Mammary epithelial cell (primary cell): ENCODE measurements at regions not wholly inside any gene's neighbourhood (a gene's known extent, or its start where the extent isn't known, plus 50 kb on each side); places are given as distances from the start of the nearest gene placed in this dataset.

Experiments
- CTCF ChIP-seq, 2 donors: IDR thresholded peaks in 1 of 2; conservative IDR thresholded peaks in 1 of 2; 2 replicates each; pipeline ENCODE4 v1.5.1; 2011 to 2012; ENCODE audit warnings: inconsistent platforms in 2 of 2, low read length in 2 of 2, mild to moderate bottlenecking in 2 of 2, control low read depth in 1 of 2, low read depth in 1 of 2; ENCODE audit not compliant: insufficient read depth in 1 of 2; ENCODE audit errors: extremely low read depth in 1 of 2
- EZH2 ChIP-seq: IDR thresholded peaks from 2 replicates; pipeline ENCODE4 v1.6.1; 2012; ENCODE audit warnings: low read length, inconsistent platforms, borderline replicate concordance

- no peak for TF ChIP-seq EZH2
- no peak for TF ChIP-seq CTCF (conservative IDR thresholded peaks at IDR 0.05 in 1 of 2, IDR thresholded peaks at IDR 0.05 in 1 of 2; ENCODE audit: extremely low read depth in 1 of 2, insufficient read depth in 1 of 2, low read depth in 1 of 2, low read length in 2 of 2)
These were observed 120.3 kb upstream of the PLEKHG7 start for GRCh38 chr12:92582475-92582874.
